Fibroblast of skin of back (primary cell): ENCODE measurements at regions not wholly inside any gene's neighbourhood (a gene's known extent, or its start where the extent isn't known, plus 50 kb on each side); places are given as distances from the start of the nearest gene placed in this dataset.

Experiments used
- DNase-seq: peaks from one replicate; pipeline ENCODE4 v3.0.0-alpha.2; 2013

DNA sequence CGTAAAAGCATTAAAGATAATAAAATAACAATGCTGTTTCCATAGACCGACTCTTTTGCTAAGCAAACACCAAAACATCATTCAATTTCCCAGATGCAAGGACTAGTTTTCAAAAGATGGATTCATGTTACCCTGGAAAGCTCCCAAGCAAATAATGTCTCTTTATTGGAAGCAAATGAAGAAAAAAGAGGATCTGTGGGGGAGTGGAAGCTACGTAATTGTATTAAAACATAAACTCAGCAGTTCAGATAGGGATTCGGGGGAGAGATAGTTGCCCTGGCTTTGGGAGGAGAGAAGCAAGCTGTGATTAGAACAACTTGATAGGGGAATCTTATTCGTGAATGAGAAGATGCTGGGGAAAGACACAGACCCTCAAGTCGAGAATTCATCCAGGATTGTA, 491.0 kb upstream of the CLINT1 start:
- no peak for DNase-seq

GRCh38 chr5:158344376-158344775, 485.4 kb upstream of the CLINT1 start:
- DNase-seq: no peak

DNA sequence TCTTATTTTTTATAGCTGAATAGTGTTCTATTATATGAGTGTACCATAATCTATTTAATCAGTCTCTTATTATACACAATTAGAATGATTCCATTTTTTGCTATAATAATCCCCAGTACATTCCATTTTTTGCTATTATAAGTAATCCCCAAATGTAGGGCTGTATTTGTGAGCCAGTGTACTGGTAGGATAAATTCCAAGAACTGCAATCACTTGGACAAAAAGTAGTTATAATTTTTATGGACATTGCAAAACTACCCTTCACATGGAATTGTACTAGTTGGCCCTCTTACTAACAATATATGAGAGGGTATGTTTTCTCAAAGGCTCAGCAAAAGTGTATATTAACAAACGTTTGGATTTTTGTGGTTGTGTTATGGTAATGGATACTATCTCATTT, 481.7 kb upstream of the CLINT1 start:
- DNase-seq: no peak

DNA sequence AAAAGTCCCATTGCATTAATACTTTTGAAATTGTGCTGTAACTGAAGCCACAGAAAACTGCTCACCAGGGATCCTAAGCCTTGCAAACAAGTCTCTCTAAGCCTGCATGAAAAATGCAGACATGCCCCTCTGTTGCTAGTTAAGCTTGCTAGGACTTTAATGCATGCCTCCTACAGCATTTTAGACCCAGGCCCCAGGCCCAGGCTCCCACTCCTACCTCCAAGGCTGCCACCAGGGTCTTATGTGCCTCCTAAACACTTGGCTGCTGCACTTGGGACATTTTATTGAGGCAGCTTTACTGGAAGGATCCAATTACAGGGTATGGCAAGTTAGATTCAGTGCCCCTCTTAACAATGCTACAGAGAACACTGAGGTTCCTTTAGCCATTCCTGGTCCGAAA, 467.3 kb upstream of the CLINT1 start:
- no peak for DNase-seq

DNA sequence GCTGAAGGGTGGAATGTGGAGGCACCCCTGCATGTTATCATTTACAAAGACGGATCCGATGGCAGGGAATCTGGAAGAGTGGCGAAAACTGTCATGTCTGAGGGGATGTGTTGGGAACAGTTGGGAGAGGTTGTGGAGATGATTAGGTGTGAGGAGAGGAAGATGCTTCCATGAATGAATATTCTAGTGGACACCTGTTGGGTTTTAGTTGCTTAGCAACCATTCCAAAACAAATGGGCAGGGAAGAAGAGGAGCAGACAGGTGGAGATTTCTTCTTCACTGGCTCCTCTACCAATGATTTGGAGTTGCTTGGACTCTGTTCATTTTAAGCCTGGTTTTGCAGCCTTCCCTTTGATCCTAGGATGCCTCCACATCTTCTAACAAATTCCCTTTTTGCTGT, 465.3 kb upstream of the CLINT1 start:
- no peak for DNase-seq

GRCh38 chr5:158322620-158323019, 463.7 kb upstream of the CLINT1 start:
- no peak for DNase-seq

- DNase-seq: no peak
Observed at GRCh38 chr5:158320934-158321333, 462.0 kb upstream of the CLINT1 start.

DNA sequence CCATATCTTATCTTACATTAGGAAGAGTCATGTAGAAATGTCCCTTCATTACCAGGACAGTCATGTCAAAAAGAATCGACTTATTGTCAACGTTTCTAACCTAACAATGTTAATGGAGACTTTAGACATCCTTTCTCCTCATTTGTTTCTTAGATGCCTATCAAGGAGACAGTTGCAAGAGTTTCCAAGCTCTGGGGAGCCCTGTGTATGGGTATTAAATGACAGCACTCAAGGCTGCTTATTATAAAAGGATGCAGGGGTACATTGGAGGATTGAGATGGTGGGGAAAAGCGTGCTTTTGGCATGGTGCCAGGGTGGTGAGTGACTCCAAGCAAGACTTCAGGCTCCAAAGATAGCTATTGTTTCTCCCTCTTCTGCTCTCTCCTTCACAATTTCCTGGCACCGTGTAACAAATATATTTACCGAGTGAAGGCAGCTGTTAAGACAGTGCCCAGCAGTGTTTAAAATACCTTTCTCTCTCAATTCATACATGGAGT, 461.3 kb upstream of the CLINT1 start:
- no peak for DNase-seq

GRCh38 chr5:158317507-158317906, 458.6 kb upstream of the CLINT1 start:
- no peak for DNase-seq

DNA sequence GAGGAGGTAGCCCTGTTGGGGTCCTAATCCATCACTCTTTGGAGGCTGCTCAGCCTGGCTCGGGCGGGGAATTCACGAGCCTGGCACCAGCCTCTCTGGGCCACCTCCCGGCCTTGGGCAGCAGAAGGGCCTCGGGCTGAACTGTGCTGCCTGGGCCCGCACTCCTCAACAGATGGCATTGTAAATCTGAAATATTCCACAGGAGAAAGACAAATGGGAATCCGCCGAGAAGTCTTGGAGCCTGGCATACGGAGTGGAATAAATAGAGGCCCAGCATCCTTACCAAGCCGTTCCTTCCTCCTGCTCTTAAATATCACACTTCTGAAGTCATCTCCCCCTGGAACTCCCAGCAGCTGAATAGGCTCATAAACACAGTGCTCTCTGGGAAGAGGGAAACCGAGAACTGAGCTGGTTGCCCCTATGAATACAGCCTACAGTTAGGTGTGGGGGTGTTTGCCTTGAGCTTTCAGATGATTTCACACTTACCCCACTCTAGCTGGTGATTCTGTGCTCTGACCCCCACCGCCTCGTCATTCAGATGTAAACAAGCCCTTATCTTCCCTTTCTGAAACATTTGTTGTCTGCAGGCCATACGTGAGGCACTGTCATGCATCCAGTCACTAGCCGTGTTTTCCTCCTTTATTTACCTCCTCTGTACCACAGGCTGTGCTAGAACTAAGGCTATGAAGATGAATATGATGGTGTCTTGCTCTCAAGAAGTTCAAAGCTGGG, 455.0 kb upstream of the CLINT1 start:
- no peak for DNase-seq

DNA sequence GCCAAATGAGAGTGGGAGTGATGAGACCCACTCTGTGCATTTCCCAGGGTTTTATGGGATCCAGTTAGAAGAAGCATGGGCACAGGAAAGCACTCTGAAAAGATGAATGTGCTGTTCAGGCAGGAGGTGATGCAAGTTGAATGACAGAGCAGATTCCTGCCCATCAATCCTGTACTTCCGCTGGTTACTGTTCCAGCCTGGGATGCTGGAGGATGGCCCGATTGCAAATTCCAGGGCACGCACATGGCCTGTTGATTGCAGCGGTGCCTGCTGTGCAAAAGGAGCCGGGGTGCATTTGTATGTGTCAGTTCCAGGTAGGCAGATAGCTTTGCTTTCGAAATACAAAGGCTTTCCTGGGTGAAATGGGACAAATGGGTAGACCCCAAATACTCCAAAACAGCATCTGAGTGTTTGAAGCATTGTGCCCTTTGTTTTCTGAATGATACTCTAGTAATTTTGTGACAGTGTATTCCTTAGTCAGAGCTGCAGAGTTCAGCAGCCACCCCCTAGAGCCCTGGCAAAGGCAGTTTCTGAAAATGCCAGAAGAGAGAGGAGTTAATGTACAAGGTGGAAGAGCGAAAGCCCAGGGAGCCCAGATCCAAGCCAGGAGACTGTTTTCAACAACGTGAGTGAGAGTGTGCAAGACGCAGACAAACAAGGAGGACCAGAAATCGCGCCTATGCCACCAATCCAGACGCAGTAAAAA, 454.2 kb upstream of the CLINT1 start:
- DNase-seq: no peak

- no peak for DNase-seq
Observed at GRCh38 chr5:158309088-158309807, 450.3 kb upstream of the CLINT1 start.

- DNase-seq: no peak
Observed at GRCh38 chr5:158308429-158309025, 449.6 kb upstream of the CLINT1 start.

DNA sequence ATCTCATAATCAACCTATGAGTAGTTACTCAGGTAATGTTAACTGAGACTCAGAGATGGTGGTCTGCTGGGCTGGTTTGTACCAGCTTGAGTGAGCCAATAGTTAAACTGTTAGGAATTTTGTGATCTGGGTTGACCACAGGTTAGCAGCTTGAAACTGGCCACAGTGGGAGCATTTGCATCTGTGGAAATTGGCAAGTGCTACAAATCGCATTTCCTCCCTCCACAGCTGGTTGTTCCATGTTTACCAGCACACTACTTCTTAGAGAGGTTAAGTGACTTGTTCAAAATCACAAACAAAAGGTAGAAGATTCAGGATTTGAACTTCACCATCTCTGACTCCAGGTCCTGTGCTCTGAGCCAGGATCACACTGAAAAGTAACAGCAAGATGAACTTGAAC, 446.9 kb upstream of the CLINT1 start:
- DNase-seq: no peak

DNA sequence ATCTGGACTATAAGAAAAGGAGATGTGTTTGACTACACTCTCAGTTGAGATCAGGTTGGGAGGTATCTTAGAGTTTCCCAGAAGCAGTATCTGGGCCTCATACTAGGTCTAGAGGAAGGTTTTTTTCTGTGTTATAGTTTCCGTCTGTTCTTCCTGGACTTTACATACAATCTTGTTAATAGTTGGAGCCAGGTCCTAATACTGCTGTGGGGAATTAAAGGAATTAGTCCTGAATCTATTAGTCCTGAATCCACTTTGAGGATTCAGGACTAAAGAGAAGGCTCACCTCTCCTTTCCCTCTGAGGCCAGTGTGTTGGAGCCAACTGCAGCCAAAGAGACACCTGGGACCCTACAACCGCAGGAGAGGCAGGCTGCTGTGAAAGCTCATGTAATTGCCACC, 445.7 kb upstream of the CLINT1 start:
- DNase-seq: no peak

- no peak for DNase-seq
Observed at GRCh38 chr5:158303883-158304282, 444.9 kb upstream of the CLINT1 start.

- no peak for DNase-seq
Observed at GRCh38 chr5:158303275-158303674, 444.3 kb upstream of the CLINT1 start.

DNA sequence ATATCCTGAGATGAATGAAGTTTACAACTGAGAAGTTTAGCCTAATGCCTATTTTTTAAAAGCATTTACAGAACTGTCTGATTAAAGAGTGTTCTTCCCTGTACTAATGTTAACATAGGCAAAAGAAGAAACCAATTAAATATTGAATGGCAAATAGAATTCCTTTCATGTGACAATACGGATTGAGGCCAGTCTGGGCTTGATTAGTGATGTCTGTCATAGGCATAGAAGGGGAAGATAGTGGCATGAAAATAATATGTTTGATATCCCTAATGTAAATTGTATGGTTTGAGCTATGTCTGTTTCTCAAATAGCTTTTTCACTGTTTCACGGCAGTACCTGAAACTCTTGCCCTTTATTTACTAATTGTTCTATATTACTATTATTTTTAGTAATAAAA, 443.1 kb upstream of the CLINT1 start:
- no peak for DNase-seq

DNA sequence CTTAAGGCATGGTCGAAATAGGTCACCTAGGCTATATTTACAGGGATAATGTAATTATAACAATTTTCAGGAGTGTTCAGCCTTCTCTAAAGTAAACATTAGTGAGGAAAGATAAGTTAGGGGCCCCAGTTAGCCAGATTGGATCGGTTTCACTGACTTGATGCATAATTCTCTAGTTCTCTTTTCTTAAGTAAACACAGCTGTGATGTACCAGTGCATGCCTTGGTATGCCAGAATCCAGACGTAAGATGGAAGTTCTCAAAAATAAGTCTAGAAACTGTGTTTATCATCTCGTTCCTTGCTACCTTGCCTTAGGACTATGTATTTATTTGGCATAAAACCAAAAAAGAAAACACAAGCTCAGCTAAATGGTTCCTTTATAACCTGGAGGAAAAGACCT, 442.2 kb upstream of the CLINT1 start:
- no peak for DNase-seq

- DNase-seq: no peak
Observed at GRCh38 chr5:158300256-158300655, 441.3 kb upstream of the CLINT1 start.

- no peak for DNase-seq
Observed at GRCh38 chr5:158297002-158297527, 438.1 kb upstream of the CLINT1 start.

DNA sequence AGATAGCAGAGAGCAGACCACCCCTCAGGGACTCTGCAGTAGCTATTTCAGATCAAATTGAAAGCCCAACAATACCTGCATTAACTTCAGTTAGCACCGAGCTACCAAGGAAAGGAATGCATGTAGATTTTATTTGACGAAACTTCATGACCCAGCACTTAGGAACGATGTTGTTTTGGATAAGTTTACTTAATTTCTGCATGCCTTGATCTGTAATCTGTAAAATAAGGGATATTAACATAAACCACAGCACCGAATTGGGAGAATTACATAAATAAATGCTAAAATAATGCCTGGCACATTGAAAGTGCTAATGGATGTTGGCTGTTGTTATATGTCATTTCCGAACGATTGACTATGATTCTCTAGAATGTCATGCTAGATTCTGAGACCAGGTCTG, 435.8 kb upstream of the CLINT1 start:
- DNase-seq: no peak

GRCh38 chr5:158292981-158293380, 434.0 kb upstream of the CLINT1 start:
- no peak for DNase-seq
